Left lobe of liver (tissue), 2 donors: ENCODE measurements at regions not wholly inside any gene's neighbourhood (a gene's known extent, or its start where the extent isn't known, plus 50 kb on each side); places are given as distances from the start of the nearest gene placed in this dataset.

Source experiments
- ATAC-seq: fragments of 200-7000 bp; cut with Tn5 transposase; one replicate; pipeline ENCODE4 v1.9.1; 2020; ENCODE audit warnings: mild to moderate bottlenecking, moderate library complexity
- DNase-seq: peaks from one replicate; pipeline ENCODE4 v3.0.0-alpha.2; 2020; ENCODE audit warnings: low spot score
- donor health status: DM: no; HTN: no; CAD: no; lungs with moderate emphysema.
- donor health status: DM: no; HTN: yes; CAD: no.

DNA sequence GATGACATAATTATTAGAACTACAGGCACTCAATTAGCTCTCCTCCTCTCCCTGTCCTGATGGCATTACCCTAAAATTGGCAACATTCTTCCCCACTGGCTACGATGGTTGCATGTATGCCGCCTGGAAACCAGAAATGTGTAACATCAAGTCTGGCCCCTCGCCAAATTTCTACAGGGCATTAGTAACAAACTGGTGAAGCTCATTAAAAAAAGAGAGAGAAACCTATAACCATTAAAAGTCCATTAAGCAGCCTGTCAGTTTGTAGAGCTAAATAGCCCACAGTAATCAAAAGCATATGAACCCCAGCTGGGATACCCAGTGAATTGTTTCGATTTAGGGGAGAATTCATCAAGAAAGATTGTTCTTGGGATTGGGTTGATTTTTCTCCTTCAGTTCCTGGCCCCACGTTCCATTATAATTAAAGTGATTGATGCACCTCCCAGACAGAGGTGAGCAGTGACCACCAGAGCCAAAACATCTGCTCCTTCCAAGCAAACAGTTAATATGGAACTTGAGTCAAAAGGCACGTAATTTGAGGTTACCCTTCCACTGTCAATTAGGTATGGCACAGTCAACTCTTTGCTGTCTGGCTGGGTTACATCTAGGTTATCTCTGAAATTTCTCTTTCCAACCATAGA is 208.6 kb downstream of the C1D start:
- ATAC-seq (no peak), DNase-seq (no peak)

DNA sequence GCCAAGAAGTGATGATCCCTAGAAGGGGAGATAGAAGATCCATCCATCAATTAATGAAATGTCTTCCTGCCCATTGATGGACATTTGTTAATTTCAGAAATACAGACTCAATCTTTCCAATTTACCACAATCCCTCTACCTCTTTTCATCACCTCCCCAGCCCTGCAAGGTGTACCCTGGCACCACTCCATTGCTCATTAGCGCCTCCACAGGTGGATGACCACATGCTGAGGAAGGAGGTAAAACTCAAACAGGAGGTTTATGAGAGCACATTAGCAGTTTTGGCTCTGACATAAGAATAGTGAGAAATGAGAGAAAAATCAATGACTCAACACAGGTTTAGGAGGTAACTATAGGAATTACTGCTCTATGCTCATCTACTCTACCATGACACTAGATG is 208.0 kb downstream of the C1D start:
- DNase-seq (no peak), ATAC-seq (no peak)

DNA sequence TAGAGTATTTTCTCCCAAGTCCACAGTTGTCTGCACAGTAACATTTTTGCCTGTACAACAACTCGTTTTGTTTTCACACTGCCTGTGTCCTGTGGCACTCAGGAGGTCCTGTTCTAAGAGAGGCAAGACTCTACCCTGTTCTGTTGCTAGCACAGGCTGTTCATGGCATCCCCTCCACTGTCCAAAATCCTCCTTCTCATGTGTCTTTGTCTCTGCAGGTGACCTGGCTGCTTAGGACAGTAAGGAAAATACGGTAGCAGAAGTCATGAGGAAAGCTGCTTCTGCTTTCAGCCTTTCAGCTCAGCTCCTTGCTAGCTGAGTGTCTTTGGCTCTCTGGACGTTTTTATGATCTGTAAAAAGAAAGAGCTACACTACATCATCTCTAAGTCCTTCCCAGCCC is 205.9 kb downstream of the C1D start:
- DNase-seq (no peak), ATAC-seq (no peak)

DNA sequence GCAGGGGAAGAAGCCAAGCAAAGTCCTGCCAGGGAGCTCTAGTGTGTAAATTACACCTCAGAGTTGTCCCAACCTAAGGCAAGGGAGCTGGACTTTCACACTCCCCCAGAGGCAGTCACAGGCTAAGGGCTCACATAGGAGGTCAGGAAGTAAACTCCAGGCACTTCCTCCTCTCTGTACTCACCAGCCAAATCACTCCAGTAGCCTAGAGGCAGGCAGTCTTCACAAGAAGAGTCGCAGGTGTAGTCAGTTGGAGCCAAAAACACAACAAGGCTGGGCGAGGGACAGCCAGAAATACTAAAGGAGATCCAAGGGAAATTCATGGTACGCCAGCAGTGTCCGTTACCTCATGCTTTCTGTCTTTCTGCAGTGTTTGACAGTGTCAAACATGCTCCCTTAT is 205.0 kb downstream of the C1D start:
- DNase-seq = no peak
- ATAC-seq = no peak

DNA sequence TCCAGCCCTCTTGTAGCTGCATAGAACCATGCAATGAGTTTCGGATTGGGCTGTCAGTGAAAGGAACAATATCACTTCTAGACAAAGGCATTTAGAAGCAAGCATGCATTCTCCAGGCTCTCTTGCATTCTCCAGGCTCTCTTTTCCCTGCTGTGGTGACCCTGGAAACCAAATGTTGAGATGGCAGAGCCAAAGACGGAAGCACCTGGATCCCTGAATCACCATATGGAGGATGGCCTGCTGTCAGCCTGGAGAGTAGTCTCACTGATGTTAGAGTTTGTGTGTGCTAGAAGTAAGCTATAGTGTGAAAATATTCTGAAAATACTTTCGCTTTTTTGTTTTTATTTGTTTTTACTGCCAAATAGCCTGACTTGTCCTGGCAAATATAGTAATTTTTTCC is 203.9 kb downstream of the C1D start:
- ATAC-seq = no peak
- no peak for DNase-seq

DNA sequence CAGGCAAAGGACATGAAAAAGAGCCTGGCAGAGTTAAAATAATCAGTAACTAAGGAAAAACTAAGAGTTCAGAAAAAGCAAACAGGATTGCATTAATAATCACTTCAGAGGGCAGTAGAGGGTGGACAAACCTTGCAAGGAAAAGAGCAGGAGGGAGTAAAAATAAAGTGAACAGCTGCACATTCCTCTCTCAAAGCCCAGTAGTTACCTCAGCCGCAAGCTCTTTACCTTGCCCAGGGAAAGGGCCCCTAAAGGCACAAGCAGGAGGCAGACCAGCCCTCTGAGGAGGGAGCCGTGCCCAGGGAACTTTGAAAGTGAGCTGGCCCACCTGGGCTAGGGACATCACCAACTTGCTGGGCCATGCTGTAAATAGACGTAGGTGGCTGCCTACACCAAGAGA is 196.9 kb downstream of the C1D start:
- ATAC-seq (no peak), DNase-seq (no peak)

DNA sequence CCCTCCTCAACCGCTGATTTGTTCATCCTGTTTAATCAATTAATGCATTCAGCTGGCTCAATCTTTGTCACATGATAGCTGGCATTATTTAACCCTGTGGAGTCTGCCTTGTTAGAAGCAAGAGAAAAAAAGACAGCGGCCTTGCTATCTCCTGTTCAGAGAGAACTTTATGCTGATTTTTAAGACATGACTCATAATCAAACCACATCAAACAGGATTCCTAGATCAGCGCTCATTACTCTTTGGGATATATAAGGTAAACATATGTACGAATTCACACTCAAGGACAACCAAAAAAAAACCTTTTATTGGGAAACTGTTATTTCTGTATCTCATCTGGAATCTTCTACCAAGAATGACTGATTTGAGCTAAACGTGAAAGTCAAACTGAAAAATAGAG is 195.1 kb downstream of the C1D start:
- ATAC-seq = no peak

DNA sequence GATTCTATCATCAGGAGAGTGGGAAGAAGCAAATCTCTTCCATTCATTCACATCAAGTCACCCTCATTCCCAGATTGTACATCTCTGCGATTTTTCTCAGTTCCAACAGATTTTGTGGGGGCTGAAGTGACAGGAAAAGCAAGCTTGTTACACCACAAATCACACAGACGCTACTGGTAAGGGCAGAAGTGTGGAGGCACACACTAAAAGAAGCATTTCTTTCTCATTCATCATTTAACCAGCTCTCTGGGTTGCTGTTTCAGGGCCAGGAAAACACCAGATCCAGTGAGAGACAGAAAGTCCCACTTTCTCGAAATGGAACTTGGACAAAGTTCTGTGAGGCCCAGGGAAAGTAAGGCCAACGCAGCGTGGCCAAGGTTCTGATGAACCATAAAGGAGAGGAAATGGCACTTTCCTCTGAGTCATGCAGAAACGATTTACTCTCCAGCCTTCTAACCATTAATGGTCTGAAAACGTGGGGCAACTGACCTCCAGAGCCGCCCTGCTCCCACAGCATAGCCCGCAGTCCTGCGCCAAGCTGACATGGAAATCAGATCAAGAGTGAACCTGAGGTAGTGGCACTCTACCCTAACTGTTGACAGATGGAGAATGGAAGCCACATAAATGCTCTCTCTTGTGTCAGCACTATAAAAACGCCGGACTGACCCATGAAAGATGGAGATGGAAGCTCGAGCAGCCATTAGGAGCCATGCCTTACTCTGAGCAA is 191.0 kb downstream of the C1D start:
- DNase-seq (no peak), ATAC-seq (no peak)

More for the DNA sequence above, 195.1 kb downstream of the C1D start:
- no peak for DNase-seq

DNA sequence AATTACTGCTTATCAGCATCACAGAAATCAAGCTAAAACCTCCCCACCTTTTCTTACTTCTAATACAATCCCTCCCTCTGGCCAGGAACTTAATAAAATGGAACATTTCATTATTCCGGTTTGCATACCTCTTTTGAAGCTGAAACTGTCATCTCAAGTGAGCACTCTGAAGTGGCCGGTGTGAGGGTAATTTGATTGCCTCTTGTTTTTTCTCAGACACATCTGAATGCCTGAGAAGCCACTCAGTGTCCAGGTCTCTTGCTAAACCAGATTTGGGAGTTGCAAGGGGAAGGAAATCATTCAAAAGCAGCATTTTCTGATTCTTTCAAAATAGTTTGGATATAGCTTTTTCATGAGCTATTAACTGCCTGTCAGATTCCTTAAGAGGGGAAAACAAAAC is 190.3 kb downstream of the C1D start:
- no peak for DNase-seq

DNA sequence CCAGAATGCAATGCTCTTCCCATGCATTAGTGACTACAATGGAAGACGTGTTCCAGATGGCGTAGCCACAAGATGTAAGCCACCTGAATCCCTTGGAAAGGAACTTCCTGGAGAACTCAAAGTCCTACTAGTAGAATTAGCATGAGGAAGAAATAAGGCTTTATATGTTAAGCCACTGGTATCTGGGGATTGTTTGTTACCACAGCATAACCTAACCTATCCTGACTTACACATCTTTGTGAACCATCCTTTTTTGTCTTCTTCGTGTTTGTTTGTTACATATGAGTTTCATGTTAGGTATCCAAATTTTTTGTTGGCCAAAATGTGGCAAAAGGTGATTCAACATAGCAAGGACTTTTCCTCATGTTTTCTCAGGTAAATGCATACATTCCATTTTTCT is 188.9 kb downstream of the C1D start:
- DNase-seq = no peak
- no peak for ATAC-seq

More for the DNA sequence above, 190.3 kb downstream of the C1D start:
- no peak for ATAC-seq

DNA sequence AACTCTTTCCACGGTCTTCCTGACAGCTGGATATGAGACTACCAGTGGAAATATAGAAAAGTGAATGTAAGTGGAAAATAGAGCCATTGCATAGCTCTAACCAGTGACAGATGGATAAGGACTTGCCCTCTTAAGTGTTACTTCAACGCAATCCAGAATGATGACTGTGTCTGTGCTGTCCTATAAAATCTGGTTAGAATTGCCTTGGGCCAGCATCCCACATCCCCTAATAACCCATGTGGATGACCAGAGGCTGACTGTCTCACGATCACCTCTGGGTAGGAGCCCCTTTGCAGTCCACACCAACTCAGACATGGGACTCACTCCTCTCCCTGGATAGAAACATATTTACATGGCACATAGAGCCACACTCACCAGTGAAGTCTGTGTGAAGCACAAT is 186.6 kb downstream of the C1D start:
- DNase-seq (no peak), ATAC-seq (no peak)

DNA sequence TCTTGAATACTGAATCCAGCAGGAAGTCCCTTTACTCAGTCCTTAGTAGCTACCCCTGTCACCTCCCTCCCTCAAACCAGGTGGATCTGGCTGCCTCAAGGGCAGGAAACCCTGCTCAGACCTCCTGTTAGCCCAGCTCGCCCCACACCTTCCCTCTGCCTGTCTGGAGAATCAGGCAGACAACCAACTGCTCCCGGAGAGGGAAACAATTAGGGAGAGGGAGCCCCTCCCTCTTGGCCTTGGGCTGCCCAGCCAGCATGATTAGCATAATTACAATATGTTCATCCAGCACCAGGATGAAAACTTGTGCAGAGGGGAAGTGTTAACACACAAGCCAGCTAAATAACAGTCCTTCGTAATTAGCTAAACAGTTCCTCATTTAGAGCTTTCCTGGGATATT is 185.5 kb downstream of the C1D start:
- DNase-seq = no peak
- ATAC-seq = no peak

DNA sequence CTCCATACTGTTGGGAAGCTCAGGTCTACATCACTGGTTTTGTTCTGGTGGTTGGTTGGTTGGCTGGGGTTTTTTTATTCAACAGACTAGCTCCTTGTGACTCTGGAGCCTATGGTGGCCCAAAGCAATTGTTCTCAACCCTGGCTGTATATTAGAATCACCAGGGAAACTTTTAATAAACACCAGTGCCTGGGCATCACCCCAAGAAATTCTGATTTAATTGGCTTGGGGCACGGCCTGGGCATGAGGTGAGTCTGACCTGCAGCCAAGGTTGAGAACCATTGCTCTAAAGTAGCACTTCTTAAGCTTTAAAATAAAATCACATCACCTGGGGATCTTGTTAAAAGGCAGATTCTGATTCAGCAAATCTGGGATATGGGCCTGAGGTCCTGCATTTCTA is 184.1 kb downstream of the C1D start:
- ATAC-seq = no peak
- DNase-seq = no peak

DNA sequence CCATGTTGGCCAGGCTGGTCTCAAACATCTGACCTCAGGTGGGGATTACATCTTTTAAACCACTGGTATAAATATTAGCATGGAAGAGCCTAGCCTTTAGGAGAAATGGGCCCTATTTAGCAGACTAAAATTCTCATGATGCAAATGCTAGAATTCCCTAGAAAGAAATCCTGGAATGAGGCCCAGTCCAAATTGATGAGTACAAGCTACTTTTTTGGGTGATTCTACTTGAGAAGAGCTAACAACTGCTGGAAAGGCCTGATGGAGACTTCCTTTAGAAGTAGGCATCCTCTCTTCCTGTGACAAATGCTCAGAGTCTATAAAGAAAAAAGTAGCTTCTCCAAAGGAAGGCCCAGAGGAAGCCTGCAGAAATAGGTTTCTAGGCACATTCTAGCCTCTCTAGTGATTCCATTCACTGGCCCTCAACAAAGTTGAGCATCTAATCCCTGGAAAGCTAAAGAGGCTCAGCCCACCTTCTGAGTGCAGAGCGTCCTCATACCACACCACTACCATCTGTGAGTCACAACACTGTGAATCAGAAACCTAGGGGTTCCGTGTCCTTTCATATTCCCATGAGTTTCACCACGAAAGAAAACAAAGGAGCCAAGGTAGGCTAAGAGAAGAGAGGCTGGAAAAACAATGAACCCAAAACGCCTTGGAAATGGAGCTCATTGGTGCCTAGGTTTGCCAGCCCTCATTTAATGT is 183.1 kb downstream of the C1D start:
- ATAC-seq (no peak), DNase-seq (no peak)

DNA sequence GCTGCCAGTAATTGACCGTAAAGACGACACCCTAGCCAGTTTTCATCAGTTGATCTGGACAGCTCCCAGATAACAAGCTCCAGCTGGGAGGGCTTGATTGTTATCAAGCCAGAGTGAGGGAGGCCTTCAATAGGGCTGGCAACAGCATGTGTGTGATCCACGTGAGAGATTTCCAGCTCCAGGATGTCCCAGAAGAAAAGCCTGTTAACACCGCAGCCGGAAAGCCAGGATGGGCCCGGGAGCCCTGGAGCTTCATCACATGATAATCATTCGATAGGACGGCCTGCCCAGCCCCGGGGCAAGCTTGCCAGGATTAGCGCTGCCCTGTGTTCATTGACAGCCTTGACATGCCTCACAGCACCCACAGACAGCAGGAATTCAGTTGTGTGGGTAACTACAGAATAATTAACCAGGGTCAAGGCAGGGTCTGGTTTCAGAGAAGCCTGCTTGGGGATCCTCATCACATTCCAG is 182.5 kb downstream of the C1D start:
- ATAC-seq (no peak), DNase-seq (no peak)

DNA sequence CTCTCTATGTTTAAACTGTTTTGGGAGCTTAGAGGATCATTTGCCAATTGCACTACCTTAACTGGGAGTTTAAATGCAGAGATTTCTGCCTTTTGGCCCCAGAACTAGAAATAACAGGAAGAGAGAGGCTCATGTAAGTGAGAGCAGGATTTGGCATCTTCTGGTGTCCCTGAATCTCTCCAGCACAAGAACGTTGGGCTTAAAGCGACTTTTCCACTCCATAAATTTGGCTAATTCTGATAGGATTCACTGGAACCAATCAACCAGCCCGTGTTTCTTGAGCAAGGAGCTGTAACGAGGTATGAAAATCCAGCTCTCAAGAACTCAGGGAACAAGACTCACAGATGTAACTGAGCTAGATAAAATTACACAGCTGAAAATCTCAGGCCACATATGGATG is 181.0 kb downstream of the C1D start:
- ATAC-seq (no peak), DNase-seq (no peak)

DNA sequence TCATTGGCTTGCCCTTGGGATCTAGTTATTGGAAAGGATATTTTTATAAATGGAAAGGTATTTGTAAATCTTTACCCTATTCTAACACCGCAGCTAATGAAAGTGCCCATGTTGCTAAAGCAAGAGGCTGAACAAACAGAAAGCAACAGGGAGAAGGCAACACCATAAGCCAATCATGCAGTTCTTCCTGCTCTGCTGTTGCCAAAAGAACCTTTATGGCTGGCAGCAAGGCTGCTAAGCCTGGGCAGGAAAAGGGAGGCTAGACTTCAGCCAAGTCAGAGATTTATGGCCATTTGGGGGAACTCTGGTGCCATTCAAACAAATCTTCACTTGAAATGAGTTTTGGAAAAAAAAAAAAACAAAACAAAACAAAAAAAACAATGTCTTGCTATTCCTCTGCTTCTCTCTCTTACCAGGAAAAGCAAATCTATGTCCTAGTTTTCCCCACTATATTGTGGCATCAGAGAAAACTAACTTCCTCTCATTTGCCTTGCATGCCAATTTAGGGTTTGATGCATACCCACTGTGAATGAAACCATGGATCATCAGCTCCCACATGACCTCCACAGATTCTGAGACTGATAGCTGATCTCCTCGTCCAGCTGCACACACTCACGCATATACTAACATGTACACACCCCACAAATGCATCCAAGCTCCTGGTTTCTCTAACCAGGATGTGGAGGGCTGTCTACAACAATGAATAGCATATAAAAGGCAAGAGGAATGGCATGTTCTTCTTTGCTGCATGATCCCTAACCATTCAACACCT is 179.3 kb downstream of the C1D start:
- ATAC-seq (no peak), DNase-seq (no peak)

DNA sequence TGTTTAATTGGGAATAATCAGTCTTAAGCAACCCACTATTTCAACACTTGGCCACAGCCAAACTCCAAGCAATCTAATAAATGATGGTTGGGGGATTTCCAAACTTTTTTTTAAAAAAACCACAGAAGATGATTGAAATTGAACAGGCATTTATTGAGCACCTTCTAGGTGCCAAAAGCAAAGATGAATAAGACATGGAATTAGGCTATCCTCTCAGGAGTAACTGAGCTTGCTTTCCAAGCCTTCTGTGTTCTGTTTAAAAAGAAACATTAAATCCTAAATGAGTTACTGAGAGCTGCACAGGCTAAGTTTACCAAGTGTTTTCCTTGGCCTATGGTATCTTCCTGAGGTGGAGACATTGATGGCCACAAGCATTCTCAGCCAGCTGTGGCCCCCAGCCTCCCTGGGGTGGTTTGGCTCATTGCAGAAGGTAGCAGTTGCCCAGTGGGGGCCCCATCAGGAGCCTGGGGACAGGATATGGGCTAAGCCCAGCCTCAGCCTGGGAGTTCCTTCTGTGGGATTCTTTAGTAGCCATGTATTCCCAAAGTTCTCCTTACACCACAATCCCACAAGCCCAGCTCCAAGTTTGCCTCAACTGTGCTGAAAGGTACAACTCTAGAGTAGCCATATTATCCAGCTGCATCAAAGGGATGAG is 174.3 kb downstream of the C1D start:
- DNase-seq (no peak), ATAC-seq (no peak)

DNA sequence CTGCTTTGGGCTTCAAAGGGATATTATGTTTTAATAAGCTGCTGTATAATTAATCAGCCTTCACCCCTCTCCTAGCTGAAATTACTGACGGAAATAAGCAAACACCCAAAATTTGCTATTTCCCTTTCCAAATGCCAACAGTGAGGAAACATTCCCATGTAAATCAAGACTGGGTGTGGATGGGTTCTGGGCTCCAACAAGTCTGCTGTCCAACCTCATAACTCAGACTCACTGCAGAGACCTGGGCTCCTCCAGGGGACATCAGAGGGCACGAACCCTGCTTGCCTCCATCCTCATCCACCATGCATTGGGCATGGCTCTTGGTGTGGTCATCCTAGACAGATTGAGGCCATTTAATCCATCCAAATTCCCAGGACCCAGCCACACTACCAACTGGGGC is 173.7 kb downstream of the C1D start:
- no peak for DNase-seq
- ATAC-seq = no peak

DNA sequence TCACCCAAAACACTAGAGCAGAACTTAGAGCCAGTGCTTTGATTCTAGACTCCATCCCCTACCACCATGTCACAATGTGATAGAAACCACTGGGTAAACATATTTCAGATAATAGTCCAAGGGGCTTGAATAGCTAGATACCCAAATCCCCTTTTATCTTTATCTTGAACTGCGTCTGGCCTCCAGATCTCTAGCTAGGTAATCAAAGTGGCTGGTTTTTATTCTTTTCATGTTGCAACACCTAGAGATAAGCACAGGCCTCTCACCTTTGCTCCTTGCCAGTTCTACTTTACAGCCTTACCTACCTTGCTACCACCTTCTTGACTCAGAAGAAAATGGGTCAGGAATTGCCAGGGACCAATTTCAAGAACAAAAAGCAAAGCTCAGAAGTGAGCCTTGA is 171.2 kb downstream of the C1D start:
- ATAC-seq = no peak
- DNase-seq = no peak

DNA sequence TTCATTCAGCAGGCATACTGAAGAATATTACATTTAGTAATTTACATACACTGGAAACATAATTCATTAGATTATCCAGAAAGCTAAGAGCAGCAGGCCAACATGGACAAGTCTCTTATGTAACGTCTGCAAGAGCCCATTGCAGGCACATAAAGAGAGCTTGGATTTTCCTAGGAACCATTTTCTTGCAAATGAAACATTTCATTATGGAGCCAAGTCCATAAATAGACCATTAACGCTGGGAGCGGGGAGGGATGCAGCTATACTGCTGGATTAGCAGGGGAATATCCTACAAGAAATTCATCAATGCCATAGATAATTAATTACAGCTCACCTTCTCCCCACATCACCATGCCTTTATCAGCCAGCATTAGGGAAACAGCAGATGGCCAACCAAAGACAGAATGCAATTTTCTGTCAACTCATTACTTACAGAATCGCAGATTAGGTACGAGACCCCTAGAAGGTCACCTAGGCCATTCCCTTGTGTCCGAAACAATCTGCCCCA is 170.4 kb downstream of the C1D start:
- DNase-seq = no peak
- no peak for ATAC-seq
